ENCODE measurements at regions not wholly inside any gene's neighbourhood (a gene's known extent, or its start where the extent isn't known, plus 50 kb on each side); places are given as distances from the start of the nearest gene placed in this dataset.
A peak's percentile ranks its signal among the peaks of the same experiment; 100 is the strongest.

DNA sequence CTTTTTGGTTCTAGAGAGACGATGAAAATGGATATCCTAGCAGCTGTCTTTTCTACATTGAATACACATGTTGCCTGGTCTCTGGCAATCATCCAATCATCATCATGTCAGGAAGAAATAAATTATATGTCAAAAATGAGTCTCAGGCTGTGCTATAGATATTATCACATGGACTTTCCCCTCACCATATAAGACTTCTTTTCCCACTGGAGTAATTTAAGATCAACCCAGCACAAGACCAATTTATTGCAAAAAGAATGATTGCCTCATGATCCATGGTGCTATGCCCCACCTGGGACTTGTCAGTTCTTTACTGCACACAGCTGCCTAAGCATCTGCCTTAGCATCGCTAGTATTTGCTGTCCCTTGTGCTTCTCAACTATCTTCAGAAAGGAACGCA lies 783.7 kb upstream of the TMEFF2 start:
- intact Hi-C loops (cut with micrococcal nuclease; ENCODE audit: unreplicated experiment), result no loop called here
- DNase-seq (ENCODE audit: low spot score), result peak; percentile 34
- Histone ChIP-seq H3K27ac (ENCODE audit: low read depth, low read length, poor library complexity, severe bottlenecking) (no peak overlapping the region), H3K4me1 (ENCODE audit: insufficient read depth, low read length, poor library complexity, severe bottlenecking) (peaks cover 10% of the 10 kb centered on the region), H3K4me3 (ENCODE audit: low read depth, low read length, poor library complexity, severe bottlenecking) (no peak overlapping the region), H3K27me3 (replicated peaks; ENCODE audit: insufficient read depth, low read depth, low read length, poor library complexity) (no peaks in the 10 kb centered on the region), H3K9me3 (ENCODE audit: low read depth, low read length, poor library complexity, severe bottlenecking) (no peaks in the 10 kb centered on the region), H3K36me3 (ENCODE audit: insufficient read depth, low read length, poor library complexity, severe bottlenecking) (no peaks in the 10 kb centered on the region)
- BruUV-seq (replicated peaks), result no TSS peak
- TF ChIP-seq, protein P1, sequence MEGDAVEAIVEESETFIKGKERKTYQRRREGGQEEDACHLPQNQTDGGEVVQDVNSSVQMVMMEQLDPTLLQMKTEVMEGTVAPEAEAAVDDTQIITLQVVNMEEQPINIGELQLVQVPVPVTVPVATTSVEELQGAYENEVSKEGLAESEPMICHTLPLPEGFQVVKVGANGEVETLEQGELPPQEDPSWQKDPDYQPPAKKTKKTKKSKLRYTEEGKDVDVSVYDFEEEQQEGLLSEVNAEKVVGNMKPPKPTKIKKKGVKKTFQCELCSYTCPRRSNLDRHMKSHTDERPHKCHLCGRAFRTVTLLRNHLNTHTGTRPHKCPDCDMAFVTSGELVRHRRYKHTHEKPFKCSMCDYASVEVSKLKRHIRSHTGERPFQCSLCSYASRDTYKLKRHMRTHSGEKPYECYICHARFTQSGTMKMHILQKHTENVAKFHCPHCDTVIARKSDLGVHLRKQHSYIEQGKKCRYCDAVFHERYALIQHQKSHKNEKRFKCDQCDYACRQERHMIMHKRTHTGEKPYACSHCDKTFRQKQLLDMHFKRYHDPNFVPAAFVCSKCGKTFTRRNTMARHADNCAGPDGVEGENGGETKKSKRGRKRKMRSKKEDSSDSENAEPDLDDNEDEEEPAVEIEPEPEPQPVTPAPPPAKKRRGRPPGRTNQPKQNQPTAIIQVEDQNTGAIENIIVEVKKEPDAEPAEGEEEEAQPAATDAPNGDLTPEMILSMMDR (conservative IDR thresholded peaks at IDR 0.05; ENCODE audit: low read depth, low read length), result no peak
- TF ChIP-seq EZH2 (IDR thresholded peaks at IDR 0.05; ENCODE audit: borderline replicate concordance, low read depth, low read length, poor library complexity, severe bottlenecking), result no peak
- ChIA-PET POLR2A (ENCODE audit: low non-redundant PET) (no interaction called here), CTCF (no interaction called here)

DNA sequence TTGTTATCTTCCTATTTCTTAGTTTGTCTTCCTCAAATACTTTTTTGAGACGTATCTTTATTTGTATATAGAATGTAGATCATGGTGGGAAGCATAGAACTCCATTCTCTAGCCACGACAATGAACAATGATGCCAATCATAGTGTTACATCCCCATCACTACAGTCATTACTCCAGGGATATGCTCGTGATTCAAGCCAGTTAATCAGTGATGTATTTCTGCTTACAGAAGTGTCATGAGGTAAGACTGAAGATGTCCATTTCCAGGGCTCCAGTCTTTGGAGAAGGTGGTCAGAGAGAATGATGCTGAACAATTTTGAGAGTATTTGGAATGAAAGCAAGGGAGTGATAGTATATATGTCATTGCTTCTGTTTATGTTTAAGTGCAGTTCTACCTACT lies 777.2 kb upstream of the TMEFF2 start:
- Histone ChIP-seq H3K4me3 (ENCODE audit: low read depth, low read length, poor library complexity, severe bottlenecking) (no peak overlapping the region), H3K9me3 (ENCODE audit: low read depth, low read length, poor library complexity, severe bottlenecking) (no peaks in the 10 kb centered on the region), H3K27ac (ENCODE audit: low read depth, low read length, poor library complexity, severe bottlenecking) (no peak overlapping the region), H3K4me1 (ENCODE audit: insufficient read depth, low read length, poor library complexity, severe bottlenecking) (peaks cover 10% of the 10 kb centered on the region), H3K36me3 (ENCODE audit: insufficient read depth, low read length, poor library complexity, severe bottlenecking) (no peaks in the 10 kb centered on the region), H3K27me3 (replicated peaks; ENCODE audit: insufficient read depth, low read depth, low read length, poor library complexity) (no peaks in the 10 kb centered on the region)
- BruUV-seq (replicated peaks), result no TSS peak
- intact Hi-C loops (cut with micrococcal nuclease; ENCODE audit: unreplicated experiment), result no loop called here
- ChIA-PET POLR2A (ENCODE audit: low non-redundant PET) (no interaction called here), CTCF (no interaction called here)
- DNase-seq (ENCODE audit: low spot score), result no peak
- no peak for TF ChIP-seq EZH2 (IDR thresholded peaks at IDR 0.05; ENCODE audit: borderline replicate concordance, low read depth, low read length, poor library complexity, severe bottlenecking)
- TF ChIP-seq, protein P1 (conservative IDR thresholded peaks at IDR 0.05; ENCODE audit: low read depth, low read length), result no peak

DNA sequence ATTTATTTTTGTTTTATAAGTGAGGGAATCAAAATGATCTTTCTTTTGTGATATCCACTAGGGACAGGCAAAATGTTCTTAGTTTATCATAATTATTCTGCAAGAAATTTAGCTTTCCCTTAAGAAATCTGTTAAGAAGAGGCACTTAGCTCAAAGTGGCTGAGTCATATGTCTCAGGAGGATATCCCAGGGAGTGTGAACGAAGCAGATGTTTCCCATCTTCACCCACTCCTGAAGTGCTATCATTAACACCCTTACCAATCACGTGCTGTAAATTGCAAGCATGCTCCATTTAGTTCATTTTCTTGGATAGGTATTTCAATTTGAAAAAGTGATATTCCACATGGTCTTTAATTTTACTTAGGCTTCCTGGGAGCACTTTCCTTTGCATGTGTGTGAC lies 774.3 kb upstream of the TMEFF2 start:
- Histone ChIP-seq H3K4me1 (ENCODE audit: insufficient read depth, low read length, poor library complexity, severe bottlenecking) (no peaks in the 10 kb centered on the region), H3K9me3 (ENCODE audit: low read depth, low read length, poor library complexity, severe bottlenecking) (no peaks in the 10 kb centered on the region), H3K27me3 (replicated peaks; ENCODE audit: insufficient read depth, low read depth, low read length, poor library complexity) (no peaks in the 10 kb centered on the region), H3K4me3 (ENCODE audit: low read depth, low read length, poor library complexity, severe bottlenecking) (no peak overlapping the region), H3K36me3 (ENCODE audit: insufficient read depth, low read length, poor library complexity, severe bottlenecking) (no peaks in the 10 kb centered on the region), H3K27ac (ENCODE audit: low read depth, low read length, poor library complexity, severe bottlenecking) (no peak overlapping the region)
- no TSS peak for BruUV-seq (replicated peaks)
- TF ChIP-seq EZH2 (IDR thresholded peaks at IDR 0.05; ENCODE audit: borderline replicate concordance, low read depth, low read length, poor library complexity, severe bottlenecking), result no peak
- TF ChIP-seq, protein P1 (conservative IDR thresholded peaks at IDR 0.05; ENCODE audit: low read depth, low read length), result no peak
- ChIA-PET POLR2A (ENCODE audit: low non-redundant PET) (interaction anchor here (0.7 kb wide), 1 partner anchor 126 kb away, joined by 3 read pairs; no protein-coding TSS in a partner anchor), CTCF (no interaction called here)
- peak; percentile 85 for DNase-seq (ENCODE audit: low spot score)
- intact Hi-C loops (cut with micrococcal nuclease; ENCODE audit: unreplicated experiment), result no loop called here
